HUES48 (cell line): ENCODE measurements at regions not wholly inside any gene's neighbourhood (a gene's known extent, or its start where the extent isn't known, plus 50 kb on each side); places are given as distances from the start of the nearest gene placed in this dataset.
"Not testable (repeated sequence)": the region's sequence is repeated elsewhere in the genome, so short reads cannot be mapped to it uniquely, and the experiment has no call there.

Source experiments
- H3K27ac ChIP-seq: one replicate; pipeline ENCODE4 v1.7.0; 2013; ENCODE audit warnings: low read depth, low read length, inconsistent platforms
- H3K27me3 ChIP-seq: 2 replicates; pipeline ENCODE4 v1.6.1; 2013; ENCODE audit warnings: mild to moderate bottlenecking, low read length; ENCODE audit not compliant: control insufficient read depth, insufficient read depth
- H3K36me3 ChIP-seq: 2 replicates; pipeline ENCODE4 v1.6.1; 2013; ENCODE audit warnings: low read length; ENCODE audit not compliant: control insufficient read depth, insufficient read depth
- H3K4me1 ChIP-seq: 2 replicates; pipeline ENCODE4 v1.6.1; 2013; ENCODE audit warnings: mild to moderate bottlenecking, low read length; ENCODE audit not compliant: control insufficient read depth, insufficient read depth
- H3K4me3 ChIP-seq: 2 replicates; pipeline ENCODE4 v1.5.1; 2013; ENCODE audit warnings: mild to moderate bottlenecking, low read depth, low read length
- H3K9ac ChIP-seq: 2 replicates; pipeline ENCODE4 v1.6.1; 2013; ENCODE audit warnings: mild to moderate bottlenecking, low read depth, low read length, moderate library complexity
- H3K9me3 ChIP-seq: 2 replicates; pipeline ENCODE4 v1.6.1; 2013; ENCODE audit warnings: low read length; ENCODE audit not compliant: control insufficient read depth, insufficient read depth

DNA sequence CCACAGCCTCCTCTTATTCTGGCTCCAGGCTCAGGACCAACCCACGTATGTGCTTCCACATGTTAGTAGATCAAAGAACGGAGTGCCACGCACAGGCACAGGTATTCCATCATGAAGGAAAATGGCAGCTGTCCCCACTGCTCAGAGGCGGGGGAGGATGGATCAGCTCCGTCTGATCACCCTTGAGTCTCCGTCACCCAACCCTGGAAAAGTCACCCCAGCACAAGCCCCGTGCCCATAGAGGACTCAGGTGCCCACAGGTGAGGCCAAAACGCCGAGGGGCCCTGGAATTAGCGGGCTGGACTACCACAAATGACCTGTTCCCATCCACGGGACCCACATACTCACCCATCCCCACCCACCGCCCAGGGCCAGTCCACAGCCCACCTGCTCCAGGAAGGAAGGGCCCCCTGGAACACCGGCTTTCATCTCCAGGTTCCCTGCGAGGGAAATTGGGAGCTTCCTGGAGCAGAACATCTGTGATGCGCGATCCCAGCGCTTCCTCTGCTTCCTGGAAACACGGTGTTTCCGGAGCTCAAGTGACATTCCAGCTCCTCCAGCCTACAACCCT, 120.5 kb upstream of the SPACA7 start:
- H3K36me3 ChIP-seq = no peaks in the 10 kb centered on the region

DNA sequence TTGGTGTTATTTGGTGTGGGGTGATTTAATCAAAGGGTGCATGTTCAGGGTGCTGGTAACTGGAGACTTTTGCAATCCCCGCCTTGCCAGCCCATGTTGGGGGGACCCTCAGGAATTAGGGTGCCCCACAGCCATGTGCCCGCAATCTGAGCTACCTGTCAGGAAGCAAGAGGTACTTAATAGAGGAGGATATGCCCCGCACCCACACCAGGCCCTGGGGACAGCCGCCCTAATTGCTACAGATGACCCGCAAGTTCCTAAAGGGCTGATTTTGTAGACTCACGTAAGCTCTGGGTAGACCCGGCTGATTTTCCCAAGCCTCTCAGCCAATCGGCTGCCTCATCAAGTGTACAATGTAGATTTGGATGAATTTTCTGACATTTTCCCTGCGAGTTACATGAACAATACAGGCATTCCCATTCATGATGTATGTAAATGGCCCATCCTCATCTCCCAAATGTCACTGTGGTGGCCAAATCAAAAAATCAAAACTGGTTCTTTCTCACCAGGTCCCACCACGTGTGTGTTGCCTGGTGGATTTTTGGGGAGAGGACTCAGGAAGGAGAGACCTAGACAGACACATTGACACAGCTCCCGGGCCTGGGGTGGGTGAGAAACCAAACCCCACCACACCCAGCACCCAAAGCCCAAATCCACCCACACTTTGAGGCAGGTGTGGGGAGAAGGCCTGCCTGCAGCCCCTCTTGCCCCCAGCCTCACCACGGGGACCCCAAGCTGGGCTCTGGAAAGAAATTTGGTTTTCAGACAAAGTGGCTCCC, 119.2 kb upstream of the SPACA7 start:
- H3K4me3 ChIP-seq = no peak overlapping the region
- H3K9ac ChIP-seq = no peak overlapping the region
- H3K27me3 ChIP-seq = no peaks in the 10 kb centered on the region
- no peaks in the 10 kb centered on the region for H3K36me3 ChIP-seq
- H3K27ac ChIP-seq = no peak overlapping the region
- no peaks in the 10 kb centered on the region for H3K9me3 ChIP-seq
- H3K4me1 ChIP-seq = no peaks in the 10 kb centered on the region

More for the DNA sequence above, 120.5 kb upstream of the SPACA7 start:
- H3K27ac ChIP-seq = no peak overlapping the region
- no peaks in the 10 kb centered on the region for H3K27me3 ChIP-seq
- no peak overlapping the region for H3K9ac ChIP-seq
- H3K4me1 ChIP-seq = no peaks in the 10 kb centered on the region
- H3K4me3 ChIP-seq = no peak overlapping the region
- no peaks in the 10 kb centered on the region for H3K9me3 ChIP-seq

DNA sequence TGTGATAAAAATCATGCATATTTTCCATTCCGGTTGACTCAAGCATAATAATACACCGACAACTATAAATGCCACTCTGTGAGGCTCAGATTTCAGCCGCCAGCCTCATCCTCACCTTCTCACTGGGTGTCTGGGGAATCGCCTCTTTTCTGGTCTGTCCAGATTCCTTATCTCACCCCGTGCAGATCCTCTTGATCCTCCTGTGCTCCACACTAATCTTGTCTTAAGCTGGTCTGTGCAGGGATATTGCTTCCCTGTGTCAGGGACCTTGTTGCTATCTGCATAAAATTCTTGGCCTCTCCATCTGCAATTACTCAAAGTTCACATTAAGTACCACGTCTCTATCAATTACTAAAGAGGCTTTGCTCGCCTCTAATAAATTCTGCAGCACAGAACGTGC, 116.6 kb upstream of the SPACA7 start:
- no peak overlapping the region for H3K27ac ChIP-seq
- no peak overlapping the region for H3K4me3 ChIP-seq
- H3K9ac ChIP-seq = no peak overlapping the region
- H3K4me1 ChIP-seq = no peaks in the 10 kb centered on the region
- H3K36me3 ChIP-seq = no peaks in the 10 kb centered on the region
- no peaks in the 10 kb centered on the region for H3K9me3 ChIP-seq
- H3K27me3 ChIP-seq = no peaks in the 10 kb centered on the region

DNA sequence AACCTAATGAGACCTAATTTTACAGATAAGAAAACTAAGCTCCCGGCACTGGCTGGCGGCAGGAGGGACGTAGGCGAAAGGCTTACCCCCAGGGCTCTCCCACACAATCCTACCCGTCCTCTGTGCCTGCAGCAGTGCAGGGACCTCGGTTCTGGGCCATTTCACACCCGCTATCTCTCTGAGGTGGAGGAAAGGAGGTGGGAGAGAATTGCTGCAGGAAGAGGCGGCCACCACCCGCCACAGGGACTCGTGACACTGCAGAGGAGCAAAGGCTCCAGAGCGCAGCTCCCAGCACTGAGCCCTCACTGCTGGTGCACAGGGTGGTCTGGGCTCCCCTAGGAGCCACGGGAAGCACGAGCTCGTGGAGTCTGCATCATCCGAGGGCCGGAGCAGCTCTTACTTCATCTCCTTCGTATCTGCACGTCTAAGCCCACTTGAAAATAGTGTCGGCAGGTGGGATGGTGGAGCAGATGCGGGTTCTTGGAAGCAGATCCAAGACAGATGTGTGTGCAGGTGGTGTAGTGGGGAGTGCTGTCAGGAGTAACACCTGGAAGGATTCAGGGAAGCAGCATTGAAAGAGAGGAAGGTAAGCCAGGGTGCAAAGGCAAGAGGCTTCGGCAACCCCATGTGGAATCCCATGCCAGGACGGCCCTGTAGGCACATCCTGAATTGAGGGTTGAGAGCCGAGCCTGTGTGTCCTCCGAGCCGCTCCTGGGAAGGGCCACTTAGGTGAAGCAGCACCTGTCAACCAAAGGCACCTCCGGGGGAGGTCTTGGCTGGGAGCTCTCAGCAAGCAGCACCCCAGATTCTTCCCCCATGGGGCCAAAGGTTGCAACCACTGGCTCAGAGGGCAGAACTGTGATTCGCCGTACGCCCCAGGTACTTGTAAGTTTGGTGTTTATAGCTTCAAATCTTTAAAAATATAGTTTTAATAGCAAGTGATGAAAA, 115.8 kb upstream of the SPACA7 start:
- no peaks in the 10 kb centered on the region for H3K27me3 ChIP-seq
- no peak overlapping the region for H3K4me3 ChIP-seq

DNA sequence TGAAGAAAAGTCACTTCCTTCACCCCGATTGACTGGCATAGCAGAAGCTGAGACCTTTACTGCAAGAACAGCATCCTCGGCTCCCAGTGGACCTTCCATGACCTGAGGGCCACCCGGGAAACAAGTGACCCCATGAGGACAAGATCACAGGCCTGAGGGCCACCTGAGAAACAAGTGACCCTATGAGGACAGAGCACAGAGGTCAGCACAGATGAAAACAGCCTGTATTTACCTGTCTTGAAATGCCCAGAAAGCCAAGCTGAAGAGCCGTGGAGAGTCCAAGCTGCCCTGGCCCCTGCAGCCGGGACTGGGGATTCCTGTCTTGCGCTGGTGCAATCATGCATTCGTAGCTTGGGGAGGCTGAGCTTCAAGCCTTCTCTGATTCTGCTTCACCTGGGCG, 114.2 kb upstream of the SPACA7 start:
- Histone ChIP-seq H3K4me3 (no peak overlapping the region), H3K27me3 (no peaks in the 10 kb centered on the region), H3K9ac (no peak overlapping the region), H3K27ac (no peak overlapping the region), H3K9me3 (no peaks in the 10 kb centered on the region), H3K4me1 (no peaks in the 10 kb centered on the region), H3K36me3 (no peaks in the 10 kb centered on the region)

More for the DNA sequence above, 115.8 kb upstream of the SPACA7 start:
- no peak overlapping the region for H3K27ac ChIP-seq
- no peaks in the 10 kb centered on the region for H3K4me1 ChIP-seq
- no peaks in the 10 kb centered on the region for H3K9me3 ChIP-seq
- H3K9ac ChIP-seq = no peak overlapping the region
- no peaks in the 10 kb centered on the region for H3K36me3 ChIP-seq

DNA sequence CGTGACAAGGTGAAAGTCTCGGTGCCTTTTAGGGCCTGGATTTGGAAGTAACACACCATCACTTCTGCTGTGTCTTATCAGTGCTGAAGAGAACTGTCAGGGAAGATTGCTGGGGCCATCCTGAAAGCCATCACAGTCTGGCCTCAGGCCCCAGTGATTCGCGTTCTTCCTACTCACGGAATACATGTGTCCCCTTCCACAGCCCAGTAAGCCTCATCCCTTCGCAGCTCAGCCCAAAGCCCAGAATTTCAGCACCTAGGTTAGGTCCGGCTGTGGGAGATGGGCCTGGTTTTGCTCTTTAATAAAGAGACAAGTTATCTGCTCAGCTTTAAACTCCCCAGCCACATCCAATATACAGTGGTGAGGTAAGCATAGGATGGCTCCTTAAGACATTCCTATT, 113.0 kb upstream of the SPACA7 start:
- H3K27me3 ChIP-seq = no peaks in the 10 kb centered on the region
- no peak overlapping the region for H3K4me3 ChIP-seq
- no peaks in the 10 kb centered on the region for H3K9me3 ChIP-seq
- no peaks in the 10 kb centered on the region for H3K4me1 ChIP-seq
- no peak overlapping the region for H3K9ac ChIP-seq
- H3K27ac ChIP-seq = no peak overlapping the region
- H3K36me3 ChIP-seq = no peaks in the 10 kb centered on the region

DNA sequence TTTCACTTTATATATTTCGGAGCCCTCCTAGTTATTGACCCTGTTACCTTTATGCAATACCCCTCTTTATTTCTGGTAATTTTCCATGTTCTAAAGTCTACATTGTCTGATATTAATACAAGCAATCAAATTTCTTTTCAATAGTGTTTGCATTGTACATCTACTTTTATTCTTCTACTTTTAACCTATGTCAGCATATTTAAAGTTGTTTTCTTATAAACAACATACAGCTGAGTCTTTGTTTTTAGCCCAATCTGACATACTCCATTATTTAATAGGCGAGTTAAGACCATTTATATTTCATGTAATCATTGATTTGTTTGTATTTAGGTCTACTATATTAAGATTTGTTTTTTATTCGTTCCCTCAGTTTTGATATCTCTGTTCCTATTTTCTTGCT, 108.5 kb upstream of the SPACA7 start:
- Histone ChIP-seq H3K4me1 (no peaks in the 10 kb centered on the region), H3K36me3 (no peaks in the 10 kb centered on the region), H3K9me3 (no peaks in the 10 kb centered on the region; the same call in 1 of the 2 replicates), H3K27me3 (no peaks in the 10 kb centered on the region), H3K4me3 (no peak overlapping the region), H3K27ac (no peak overlapping the region), H3K9ac (no peak overlapping the region)

DNA sequence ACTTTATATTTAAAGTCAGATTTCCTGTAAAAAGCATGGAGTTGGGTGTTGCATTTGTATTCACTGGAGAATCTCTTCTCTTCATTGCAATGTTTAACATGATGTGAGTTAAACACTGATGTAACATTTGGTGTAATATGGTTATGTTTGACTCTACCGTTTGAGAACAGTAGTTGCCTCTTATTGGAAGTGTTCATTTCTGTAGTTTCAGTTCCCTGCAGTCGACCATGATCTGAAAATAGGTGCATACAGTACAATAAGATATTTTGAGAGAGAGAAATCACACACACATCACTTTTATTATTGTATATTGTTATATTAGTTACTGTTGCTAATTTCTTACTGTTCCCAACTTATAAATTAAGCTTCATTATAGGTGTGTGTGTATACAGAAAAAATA, 105.2 kb upstream of the SPACA7 start:
- Histone ChIP-seq H3K9me3 (no peaks in the 10 kb centered on the region; the same call in 1 of the 2 replicates), H3K36me3 (no peaks in the 10 kb centered on the region), H3K4me1 (no peaks in the 10 kb centered on the region), H3K27me3 (no peaks in the 10 kb centered on the region), H3K9ac (no peak overlapping the region), H3K27ac (no peak overlapping the region), H3K4me3 (no peak overlapping the region)

DNA sequence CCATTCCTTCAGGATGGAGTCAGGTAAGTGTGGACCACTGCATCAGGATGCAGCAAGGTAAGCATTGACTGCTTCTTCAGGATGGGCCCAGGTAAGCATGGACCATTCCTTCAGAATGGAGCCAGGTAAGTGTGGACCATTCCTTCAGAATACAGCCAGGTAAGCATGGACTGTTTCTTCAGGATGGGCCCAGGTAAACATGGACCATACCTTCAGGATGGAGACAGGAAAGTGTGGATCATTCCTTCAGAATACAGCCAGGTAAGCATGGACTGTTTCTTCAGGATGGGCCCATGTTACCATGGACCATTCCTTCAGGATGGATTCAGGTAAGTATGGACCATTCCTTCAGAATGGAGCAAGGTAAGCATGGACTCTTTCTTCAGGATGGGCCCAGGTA, 89.4 kb upstream of the SPACA7 start:
- H3K27ac ChIP-seq, H3K4me3 ChIP-seq, H3K36me3 ChIP-seq, H3K9ac ChIP-seq, H3K9me3 ChIP-seq, H3K27me3 ChIP-seq, H3K4me1 ChIP-seq: not testable (repeated sequence)

DNA sequence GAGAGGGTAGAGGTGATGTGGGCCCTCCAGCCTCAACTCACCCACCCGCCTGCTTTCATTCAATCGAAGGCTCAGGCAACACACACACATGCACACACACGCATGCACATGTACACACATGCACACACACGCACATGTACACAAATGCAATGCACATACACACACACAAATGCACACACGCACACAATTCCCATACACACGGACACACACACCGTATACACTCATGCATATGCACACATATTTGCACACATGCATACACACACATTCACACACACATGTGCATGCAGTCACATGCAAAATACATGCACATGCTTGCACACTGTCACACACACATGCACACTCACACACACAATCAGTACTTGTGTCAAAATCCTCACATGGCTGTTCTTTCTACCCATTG, 55.9 kb upstream of the SPACA7 start:
- Histone ChIP-seq H3K4me3 (no peak overlapping the region), H3K27me3 (peaks cover 7% of the 10 kb centered on the region; the same call in 1 of the 2 replicates), H3K9me3 (peaks cover 16% of the 10 kb centered on the region; the same call in 1 of the 2 replicates), H3K4me1 (no peaks in the 10 kb centered on the region), H3K27ac (no peak overlapping the region), H3K9ac (no peak overlapping the region), H3K36me3 (no peaks in the 10 kb centered on the region)

DNA sequence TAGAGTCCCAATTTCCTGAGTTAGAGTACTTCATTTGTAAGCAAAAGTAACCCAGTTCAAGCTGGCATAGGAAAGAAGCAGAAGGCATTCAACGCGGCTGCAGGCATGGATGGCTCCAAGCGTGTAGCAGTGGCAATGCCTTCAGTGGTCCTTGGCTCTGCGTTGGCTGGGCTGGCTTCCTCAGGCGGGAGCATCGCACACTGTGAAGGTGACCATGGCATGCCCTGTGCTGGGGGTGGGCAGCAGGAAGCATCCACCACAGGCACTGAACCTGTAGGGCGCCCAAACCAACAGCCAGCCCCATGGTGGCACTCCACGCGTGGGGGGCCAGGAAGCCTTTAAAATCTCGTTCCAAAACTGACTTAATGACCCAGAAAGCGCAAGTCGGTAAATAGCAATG, 53.6 kb upstream of the SPACA7 start:
- no peak overlapping the region for H3K4me3 ChIP-seq
- peaks cover 13% of the 10 kb centered on the region; the same call in 1 of the 2 replicates for H3K27me3 ChIP-seq
- no peak overlapping the region for H3K27ac ChIP-seq
- H3K9ac ChIP-seq = no peak overlapping the region
- H3K9me3 ChIP-seq = peaks cover 4% of the 10 kb centered on the region; the same call in 1 of the 2 replicates
- no peaks in the 10 kb centered on the region for H3K36me3 ChIP-seq
- H3K4me1 ChIP-seq = no peaks in the 10 kb centered on the region
